H9 (cell line): ENCODE measurements at regions not wholly inside any gene's neighbourhood (a gene's known extent, or its start where the extent isn't known, plus 50 kb on each side); places are given as distances from the start of the nearest gene placed in this dataset.

ENCODE experiments used
- DNase-seq: peaks from one replicate; pipeline ENCODE4 v3.0.0-alpha.2; 2017
- H2AFZ ChIP-seq: one replicate; pipeline ENCODE4 v1.6.1; 2013; ENCODE audit warnings: mild to moderate bottlenecking, low read length, control low read depth, moderate library complexity
- H2AK5ac ChIP-seq: 2 replicates; pipeline ENCODE4 v1.6.1; 2013; ENCODE audit warnings: low read length, control low read depth, mixed read lengths; ENCODE audit not compliant: insufficient read length
- H2BK120ac ChIP-seq: one replicate; pipeline ENCODE4 v1.6.1; 2013; ENCODE audit warnings: low read depth, mild to moderate bottlenecking, low read length, control low read depth, inconsistent platforms; ENCODE audit not compliant: poor library complexity, severe bottlenecking
- H2BK12ac ChIP-seq: 2 replicates; pipeline ENCODE4 v1.6.1; 2013; ENCODE audit warnings: low read length, control low read depth, mixed read lengths, low read depth; ENCODE audit not compliant: insufficient read length
- H2BK15ac ChIP-seq: 2 replicates; pipeline ENCODE4 v1.6.1; 2013; ENCODE audit warnings: low read depth, low read length, control low read depth
- H2BK20ac ChIP-seq: one replicate; pipeline ENCODE4 v1.6.1; 2013; ENCODE audit warnings: low read depth, mild to moderate bottlenecking, low read length, control low read depth, inconsistent platforms; ENCODE audit not compliant: poor library complexity, severe bottlenecking
- H2BK5ac ChIP-seq: 2 replicates; pipeline ENCODE4 v1.6.1; 2013; ENCODE audit warnings: low read length, control low read depth, mixed read lengths; ENCODE audit not compliant: insufficient read length
- H3K14ac ChIP-seq: 2 replicates; pipeline ENCODE4 v1.6.1; 2013; ENCODE audit warnings: low read length, control low read depth; ENCODE audit not compliant: insufficient read depth
- H3K18ac ChIP-seq: 2 replicates; pipeline ENCODE4 v1.6.1; 2013; ENCODE audit warnings: low read depth, mild to moderate bottlenecking, mixed read lengths, low read length, control low read depth; ENCODE audit not compliant: insufficient read length
- H3K23ac ChIP-seq: 2 replicates; pipeline ENCODE4 v1.6.1; 2013; ENCODE audit warnings: low read length, control low read depth, mixed read lengths, low read depth; ENCODE audit not compliant: insufficient read length
- H3K23me2 ChIP-seq: 2 replicates; pipeline ENCODE4 v1.6.1; 2013; ENCODE audit warnings: low read depth, mild to moderate bottlenecking, mixed read lengths, low read length, control low read depth; ENCODE audit not compliant: insufficient read length, poor library complexity, severe bottlenecking
- H3K27ac ChIP-seq: 2 replicates; pipeline ENCODE4 v1.5.1; 2013; ENCODE audit warnings: low read length, control low read depth, mixed read lengths, low read depth; ENCODE audit not compliant: insufficient read length
- H3K27me3 ChIP-seq: 2 replicates; pipeline ENCODE4 v1.6.1; 2013; ENCODE audit warnings: low read length, control low read depth, inconsistent platforms; ENCODE audit not compliant: insufficient read depth
- H3K4ac ChIP-seq: 2 replicates; pipeline ENCODE4 v1.6.1; 2013; ENCODE audit warnings: low read depth, mild to moderate bottlenecking, control low read depth, inconsistent platforms, low read length, moderate library complexity
- H3K4me1 ChIP-seq: 2 replicates; pipeline ENCODE4 v1.6.1; 2013; ENCODE audit warnings: low read length, control low read depth, inconsistent platforms; ENCODE audit not compliant: insufficient read depth
- H3K4me2 ChIP-seq: 2 replicates; pipeline ENCODE4 v1.6.1; 2013; ENCODE audit warnings: low read length, control low read depth, mixed read lengths; ENCODE audit not compliant: insufficient read length, insufficient read depth
- H3K56ac ChIP-seq: 2 replicates; pipeline ENCODE4 v1.6.1; 2013; ENCODE audit warnings: low read depth, mild to moderate bottlenecking, mixed read lengths, low read length, control low read depth; ENCODE audit not compliant: insufficient read length
- H3K79me1 ChIP-seq: 2 replicates; pipeline ENCODE4 v1.6.1; 2013; ENCODE audit warnings: low read depth, mild to moderate bottlenecking, moderate library complexity, low read length, control low read depth, inconsistent platforms; ENCODE audit not compliant: insufficient read depth, poor library complexity, severe bottlenecking
- H3K79me2 ChIP-seq: 2 replicates; pipeline ENCODE4 v1.6.1; 2013; ENCODE audit warnings: low read length, control low read depth, inconsistent platforms; ENCODE audit not compliant: insufficient read depth
- H3K9ac ChIP-seq: 2 replicates; pipeline ENCODE4 v1.6.1; 2013; ENCODE audit warnings: low read length, control low read depth, mixed read lengths; ENCODE audit not compliant: insufficient read length; ENCODE audit errors: extremely low read depth
- H3K9me3 ChIP-seq: one replicate; pipeline ENCODE4 v1.6.1; 2013; ENCODE audit warnings: low read depth, low read length, inconsistent platforms; ENCODE audit not compliant: control insufficient read depth
- H3T11ph ChIP-seq: one replicate; pipeline ENCODE4 v1.6.1; 2013; ENCODE audit warnings: mild to moderate bottlenecking, low read length, control low read depth, inconsistent platforms
- H4K20me1 ChIP-seq: one replicate; pipeline ENCODE4 v1.6.1; 2013; ENCODE audit not compliant: control insufficient read depth, insufficient read length, insufficient read depth
- H4K5ac ChIP-seq: 2 replicates; pipeline ENCODE4 v1.6.1; 2013; ENCODE audit warnings: low read depth, mild to moderate bottlenecking, mixed read lengths, low read length, control low read depth; ENCODE audit not compliant: insufficient read length
- H4K8ac ChIP-seq: replicated peaks from 2 replicates; pipeline ENCODE4 v1.6.1; 2013; ENCODE audit warnings: low read length, control low read depth, mixed read lengths, low read depth; ENCODE audit not compliant: insufficient read length
- H4K91ac ChIP-seq: 2 replicates; pipeline ENCODE4 v1.6.1; 2013; ENCODE audit warnings: low read depth, mild to moderate bottlenecking, moderate library complexity, mixed read lengths, low read length, control low read depth; ENCODE audit not compliant: insufficient read length
- H3K27ac Mint-ChIP-seq, 3 experiments: 2 replicates in 2 of 3; 3 replicates in 1 of 3; pipeline ENCODE4 v1.8.0; 2020 to 2021; ENCODE audit warnings: mixed read lengths in 3 of 3, mild to moderate bottlenecking in 1 of 3, moderate library complexity in 1 of 3
- H3K27me3 Mint-ChIP-seq: 2 replicates; pipeline ENCODE4 v1.8.0; 2021; ENCODE audit warnings: low read depth, mild to moderate bottlenecking, moderate library complexity, mixed read lengths
- H3K36me3 Mint-ChIP-seq, 3 experiments: 2 replicates in 2 of 3; 3 replicates in 1 of 3; pipeline ENCODE4 v1.8.0; 2020 to 2021; ENCODE audit warnings: low read depth in 3 of 3, mixed read lengths in 3 of 3; ENCODE audit not compliant: insufficient read depth in 1 of 3
- H3K4me1 Mint-ChIP-seq, 2 experiments: 2 replicates each; pipeline ENCODE4 v1.8.0; 2020; ENCODE audit warnings: mixed read lengths in 2 of 2
- H3K4me3 Mint-ChIP-seq, 2 experiments: 2 replicates in 1 of 2; 3 replicates in 1 of 2; pipeline ENCODE4 v1.8.0; 2020 to 2021; ENCODE audit warnings: mild to moderate bottlenecking in 2 of 2, mixed read lengths in 2 of 2, moderate library complexity in 1 of 2
- H3K9me3 Mint-ChIP-seq, 2 experiments: 2 replicates in 1 of 2; 3 replicates in 1 of 2; pipeline ENCODE4 v1.8.0; 2020; ENCODE audit warnings: mild to moderate bottlenecking in 2 of 2, mixed read lengths in 2 of 2, moderate library complexity in 1 of 2
- TF ChIP-seq, protein P1 (sequence below): fragments of 200-600 bp; sonication (generic); conservative IDR thresholded peaks from 3 replicates; pipeline ENCODE4 v1.8.0; 2021; ENCODE audit warnings: antibody characterized with exemption, mild to moderate bottlenecking

DNA sequence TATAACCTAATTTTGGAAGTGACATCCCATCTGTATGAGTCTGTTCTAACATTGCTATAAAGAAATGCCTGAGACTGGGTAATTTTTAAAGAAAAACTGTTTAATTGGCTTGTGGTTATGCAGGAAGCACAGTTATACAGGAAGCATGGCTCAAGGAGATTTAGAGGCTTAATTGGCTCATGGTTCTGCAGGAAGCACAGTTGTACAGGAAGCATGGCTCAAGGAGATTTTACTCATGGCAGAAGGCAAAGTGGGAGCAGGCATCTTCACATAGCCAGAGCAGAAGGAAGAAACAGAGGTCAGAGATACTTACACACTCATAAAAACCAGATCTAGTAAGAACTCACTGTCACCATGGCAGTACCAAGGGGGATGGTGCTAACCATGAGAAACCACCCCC is 193.1 kb upstream of the ADAMTS9 start:
- no peaks in the 10 kb centered on the region for H3K79me1 ChIP-seq
- H3K14ac ChIP-seq, result no peak overlapping the region
- no peak overlapping the region for H3K4me2 ChIP-seq
- no peak overlapping the region for H3K56ac ChIP-seq
- H3K9ac ChIP-seq, result no peak overlapping the region
- no peak overlapping the region for H4K91ac ChIP-seq
- no peak overlapping the region for H3K23ac ChIP-seq
- H3K4ac ChIP-seq, result no peak overlapping the region
- no peaks in the 10 kb centered on the region; the same call in none of the 2 replicates for H3K27me3 Mint-ChIP-seq
- H3K27ac ChIP-seq, result no peak overlapping the region
- TF ChIP-seq, protein P1, sequence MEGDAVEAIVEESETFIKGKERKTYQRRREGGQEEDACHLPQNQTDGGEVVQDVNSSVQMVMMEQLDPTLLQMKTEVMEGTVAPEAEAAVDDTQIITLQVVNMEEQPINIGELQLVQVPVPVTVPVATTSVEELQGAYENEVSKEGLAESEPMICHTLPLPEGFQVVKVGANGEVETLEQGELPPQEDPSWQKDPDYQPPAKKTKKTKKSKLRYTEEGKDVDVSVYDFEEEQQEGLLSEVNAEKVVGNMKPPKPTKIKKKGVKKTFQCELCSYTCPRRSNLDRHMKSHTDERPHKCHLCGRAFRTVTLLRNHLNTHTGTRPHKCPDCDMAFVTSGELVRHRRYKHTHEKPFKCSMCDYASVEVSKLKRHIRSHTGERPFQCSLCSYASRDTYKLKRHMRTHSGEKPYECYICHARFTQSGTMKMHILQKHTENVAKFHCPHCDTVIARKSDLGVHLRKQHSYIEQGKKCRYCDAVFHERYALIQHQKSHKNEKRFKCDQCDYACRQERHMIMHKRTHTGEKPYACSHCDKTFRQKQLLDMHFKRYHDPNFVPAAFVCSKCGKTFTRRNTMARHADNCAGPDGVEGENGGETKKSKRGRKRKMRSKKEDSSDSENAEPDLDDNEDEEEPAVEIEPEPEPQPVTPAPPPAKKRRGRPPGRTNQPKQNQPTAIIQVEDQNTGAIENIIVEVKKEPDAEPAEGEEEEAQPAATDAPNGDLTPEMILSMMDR, result no peak
- H3K27ac Mint-ChIP-seq, result no peak overlapping the region
- no peaks in the 10 kb centered on the region for H3K23me2 ChIP-seq
- no peak for DNase-seq
- H2BK5ac ChIP-seq, result no peak overlapping the region
- H2BK20ac ChIP-seq, result no peak overlapping the region
- H3K4me1 Mint-ChIP-seq, result no peaks in the 10 kb centered on the region
- H4K5ac ChIP-seq, result no peak overlapping the region
- H3K79me2 ChIP-seq, result no peaks in the 10 kb centered on the region
- H2BK15ac ChIP-seq, result no peak overlapping the region
- no peak overlapping the region for H3T11ph ChIP-seq
- no peaks in the 10 kb centered on the region for H3K4me1 ChIP-seq
- H2AFZ ChIP-seq, result no peak overlapping the region
- no peak overlapping the region for H3K18ac ChIP-seq
- H4K8ac ChIP-seq, result no peak overlapping the region
- H2AK5ac ChIP-seq, result no peak overlapping the region
- no peaks in the 10 kb centered on the region for H4K20me1 ChIP-seq
- no peak overlapping the region for H3K4me3 Mint-ChIP-seq
- no peaks in the 10 kb centered on the region for H3K36me3 Mint-ChIP-seq
- no peak overlapping the region for H2BK12ac ChIP-seq
- no peaks in the 10 kb centered on the region for H3K9me3 Mint-ChIP-seq
- no peaks in the 10 kb centered on the region for H3K9me3 ChIP-seq
- no peaks in the 10 kb centered on the region for H3K27me3 ChIP-seq
- no peak overlapping the region for H2BK120ac ChIP-seq
